Heart left ventricle (tissue), 16 donors: ENCODE measurements at regions not wholly inside any gene's neighbourhood (a gene's known extent, or its start where the extent isn't known, plus 50 kb on each side); places are given as distances from the start of the nearest gene placed in this dataset.

Experiments used
- ATAC-seq, 4 donors: fragments of 200-7000 bp; cut with Tn5 transposase; one replicate each; pipeline ENCODE4 v1.9.1; 2020 to 2022; ENCODE audit warnings: moderate library complexity in 4 of 4, mild to moderate bottlenecking in 3 of 4, moderate number of reproducible peaks in 1 of 4
- DNase-seq, 5 donors: peaks; one replicate each; pipeline ENCODE4 v3.0.0-alpha.2; 2020
- H3K27ac ChIP-seq, 12 donors: fragments of 200-600 bp; sonication (generic) in 4 of 12; one replicate each; pipeline versions ENCODE4 v1.5.0 to v1.8.0; 2016 to 2022; ENCODE audit warnings: mild to moderate bottlenecking in 2 of 12
- H3K27me3 ChIP-seq, 9 donors: fragments of 200-600 bp; sonication (generic) in 2 of 9; one replicate each; pipeline versions ENCODE4 v1.5.1 to v1.8.0; 2016 to 2022; ENCODE audit warnings: mild to moderate bottlenecking in 3 of 9
- H3K36me3 ChIP-seq, 9 donors: fragments of 200-600 bp; sonication (generic) in 2 of 9; one replicate each; pipeline versions ENCODE4 v1.5.0 to v1.8.0; 2018 to 2022; ENCODE audit warnings: mild to moderate bottlenecking in 2 of 9
- H3K4me1 ChIP-seq, 12 donors: fragments of 200-600 bp; sonication (generic) in 4 of 12; one replicate each; pipeline versions ENCODE4 v1.5.0 to v1.8.0; 2016 to 2022; ENCODE audit warnings: mild to moderate bottlenecking in 3 of 12
- H3K4me3 ChIP-seq, 12 donors: fragments of 200-600 bp; sonication (generic) in 4 of 12; one replicate each; pipeline versions ENCODE4 v1.5.0 to v1.8.0; 2017 to 2022; ENCODE audit warnings: mild to moderate bottlenecking in 9 of 12, moderate library complexity in 4 of 12
- H3K9me3 ChIP-seq, 12 donors: fragments of 200-600 bp; sonication (generic) in 4 of 12; one replicate each; pipeline versions ENCODE4 v1.5.0 to v1.8.0; 2016 to 2022; ENCODE audit warnings: mild to moderate bottlenecking in 1 of 12
- CTCF ChIP-seq, 12 donors: fragments of 200-600 bp; sonication (generic) in 4 of 12; IDR thresholded peaks; one replicate each; pipeline versions ENCODE4 v1.5.0 to v1.8.0; 2018 to 2022; ENCODE audit warnings: antibody characterized with exemption in 12 of 12, mild to moderate bottlenecking in 5 of 12
- POLR2A ChIP-seq, 2 donors: fragments of 450-650 bp; IDR thresholded peaks; one replicate each; pipeline ENCODE4 v1.6.1; 2017; ENCODE audit warnings: antibody characterized with exemption in 2 of 2, mild to moderate bottlenecking in 2 of 2, moderate library complexity in 2 of 2
- whole genome bisulfite sequencing, 4 donors: extraction: QIAGEN DNeasy Blood & Tissue Kit in 2 of 4; methylation state at CpG; one replicate each; pipeline versions ENCODE4 v1.1.5 to v1.1.7; 2013 to 2018; 5-methylcytosine and 5-hydroxymethylcytosine counted together
- intact Hi-C, 10 donors: fragments of 100-400 bp; cut with DNase I; formaldehyde crosslinking; loops; one replicate each; pipeline versions ENCODE4 v1.11.1 to v1.14.2; 2022
- donor health status: ischemic (EF 13 %, LVEDD 7.1; RV severe dilation, severe dysfunction).
- donor health status: healthy with polysubstance abuse.
- donor health status: DM: no; HTN: yes; CAD: no.
- donor health status: DM: no; HTN: no; CAD: no.
- donor health status: ischemic (EF 25% LVEDD 6.9; RV normal size, moderate dysfunction).
- donor health status: ischemic (EF 25% LVEDD 5.7; RV mildly dilated, moderate dysfunction).
- donor health status: healthy.
- donor health status: DM: yes; HTN: yes; CAD: no.
- donor health status: ischemic (EF 35%, LVEDD 5.7; RV mildly dilated, moderate dysfunction).
- donor health status: nonischemic (EF 11% LVEDD 7.7; RV severe dilation, severe dysfunction).
- donor health status: DM: yes; HTN: yes; CAD: no.
- donor health status: PGD.
- donor health status: ischemic (EF 29% LVEDD 5.4; RV normal size, mild dysfunction).
- donor health status: nonischemic (EF 23%, LVEDD 6.1; RV moderate dilation, normal function).

- H3K4me3 ChIP-seq, result no peak overlapping the region
- no peak for TF ChIP-seq CTCF (IDR thresholded peaks at IDR 0.05)
- TF ChIP-seq POLR2A (IDR thresholded peaks at IDR 0.05), result no peak
- intact Hi-C loops, result no loop called here
- no peaks in the 10 kb centered on the region for H3K36me3 ChIP-seq
- H3K4me1 ChIP-seq, result no peaks in the 10 kb centered on the region
- DNase-seq (no peak), ATAC-seq (no peak)
- H3K9me3 ChIP-seq, result peaks cover 0 to 17% (median 3%) of the 10 kb centered on the region in 12 donors
- H3K27me3 ChIP-seq, result no peaks in the 10 kb centered on the region
- H3K27ac ChIP-seq, result no peak overlapping the region
These were observed 160.7 kb upstream of the CPXCR1 start for GRCh38 chrX:88586317-88586716.

- WGBS, 4 donors, result 63 to 92% (median 80%) methylated on average over 3 of the region's 3 CpGs
These were observed 143.8 kb upstream of the CPXCR1 start for GRCh38 chrX:88603237-88603636.

GRCh38 chrX:88604433-88605221, 142.4 kb upstream of the CPXCR1 start:
- Histone ChIP-seq H3K27me3 (no peaks in the 10 kb centered on the region), H3K36me3 (no peaks in the 10 kb centered on the region), H3K27ac (no peak overlapping the region), H3K9me3 (peaks cover 0 to 5% (median 0%) of the 10 kb centered on the region in 12 donors), H3K4me3 (no peak overlapping the region), H3K4me1 (no peaks in the 10 kb centered on the region)
- no peak for DNase-seq
- 31 to 43% (median 33%) methylated on average over 5 of the region's 5 CpGs for WGBS, 4 donors
- no peak for ATAC-seq
- TF ChIP-seq POLR2A (IDR thresholded peaks at IDR 0.05), result no peak
- no peak for TF ChIP-seq CTCF (IDR thresholded peaks at IDR 0.05)
- intact Hi-C loops, result no loop called here

More at GRCh38 chrX:88603237-88603636, 143.8 kb upstream of the CPXCR1 start:
- no peak for ATAC-seq
- Histone ChIP-seq H3K36me3 (no peaks in the 10 kb centered on the region), H3K9me3 (peaks cover 0 to 5% (median 0%) of the 10 kb centered on the region in 12 donors), H3K4me1 (no peaks in the 10 kb centered on the region), H3K27me3 (no peaks in the 10 kb centered on the region), H3K4me3 (no peak overlapping the region), H3K27ac (no peak overlapping the region)
- TF ChIP-seq CTCF (IDR thresholded peaks at IDR 0.05), result no peak
- no peak for TF ChIP-seq POLR2A (IDR thresholded peaks at IDR 0.05)
- intact Hi-C loops, result no loop called here
- DNase-seq, result no peak

GRCh38 chrX:88605222-88605583, 141.8 kb upstream of the CPXCR1 start:
- Histone ChIP-seq H3K27ac (no peak overlapping the region), H3K9me3 (peaks cover 0 to 3% (median 0%) of the 10 kb centered on the region in 12 donors), H3K4me3 (no peak overlapping the region), H3K27me3 (no peaks in the 10 kb centered on the region), H3K36me3 (no peaks in the 10 kb centered on the region), H3K4me1 (no peaks in the 10 kb centered on the region)
- TF ChIP-seq CTCF (IDR thresholded peaks at IDR 0.05) (no peak), POLR2A (IDR thresholded peaks at IDR 0.05) (no peak)
- intact Hi-C loops, result no loop called here
- 55 to 69% (median 62%) methylated on average over 4 of the region's 4 CpGs for WGBS, 4 donors
- ATAC-seq (no peak), DNase-seq (no peak)
